Middle frontal gyrus (tissue), 1 donor: ENCODE measurements at regions not wholly inside any gene's neighbourhood (a gene's known extent, or its start where the extent isn't known, plus 50 kb on each side); places are given as distances from the start of the nearest gene placed in this dataset.
"Not testable (repeated sequence)": the region's sequence is repeated elsewhere in the genome, so short reads cannot be mapped to it uniquely, and the experiment has no call there.

Experiments used
- DNase-seq: peaks from one replicate; pipeline ENCODE4 v3.0.0-alpha.2; 2015; ENCODE audit warnings: low spot score; ENCODE audit errors: extremely low spot score

- DNase-seq = not testable (repeated sequence)
These were observed 54.1 kb upstream of the NBPF9 start for GRCh38 chr1:149157409-149157808.

- not testable (repeated sequence) for DNase-seq
These were observed 55.0 kb upstream of the NBPF9 start for GRCh38 chr1:149158308-149158707.

- DNase-seq = not testable (repeated sequence)
These were observed 59.7 kb upstream of the NBPF9 start for GRCh38 chr1:149163063-149163444.

- not testable (repeated sequence) for DNase-seq
These were observed 71.4 kb upstream of the NBPF9 start for GRCh38 chr1:149174765-149175164.

- DNase-seq = not testable (repeated sequence)
These were observed 72.5 kb upstream of the NBPF9 start for GRCh38 chr1:149175812-149176211.

GRCh38 chr1:149176453-149177316 lies 73.3 kb upstream of the NBPF9 start:
- not testable (repeated sequence) for DNase-seq

- not testable (repeated sequence) for DNase-seq
These were observed 87.4 kb upstream of the NBPF9 start for GRCh38 chr1:149190742-149191141.

- not testable (repeated sequence) for DNase-seq
These were observed 93.3 kb upstream of the NBPF9 start for GRCh38 chr1:149196651-149197050.

- not testable (repeated sequence) for DNase-seq
These were observed 97.2 kb upstream of the NBPF9 start for GRCh38 chr1:149200567-149200966.

GRCh38 chr1:149202283-149202682 lies 98.9 kb upstream of the NBPF9 start:
- DNase-seq = not testable (repeated sequence)

- DNase-seq = not testable (repeated sequence)
These were observed 101.0 kb upstream of the NBPF9 start for GRCh38 chr1:149204396-149204795.

GRCh38 chr1:149208836-149209235 lies 105.5 kb upstream of the NBPF9 start:
- DNase-seq = not testable (repeated sequence)

- not testable (repeated sequence) for DNase-seq
These were observed 108.5 kb upstream of the NBPF9 start for GRCh38 chr1:149211757-149212420.

GRCh38 chr1:149212946-149213345 lies 109.6 kb upstream of the NBPF9 start:
- DNase-seq = not testable (repeated sequence)

GRCh38 chr1:149213673-149214072 lies 110.3 kb upstream of the NBPF9 start:
- not testable (repeated sequence) for DNase-seq

GRCh38 chr1:149218080-149218988 lies 115.0 kb upstream of the NBPF9 start:
- DNase-seq = not testable (repeated sequence)

GRCh38 chr1:149219539-149219938 lies 116.2 kb upstream of the NBPF9 start:
- DNase-seq = not testable (repeated sequence)

- not testable (repeated sequence) for DNase-seq
These were observed 117.2 kb upstream of the NBPF9 start for GRCh38 chr1:149220463-149221074.

- not testable (repeated sequence) for DNase-seq
These were observed 124.7 kb upstream of the NBPF9 start for GRCh38 chr1:149227933-149228665.
